ENCODE measurements at regions not wholly inside any gene's neighbourhood (a gene's known extent, or its start where the extent isn't known, plus 50 kb on each side); places are given as distances from the start of the nearest gene placed in this dataset.

DNA sequence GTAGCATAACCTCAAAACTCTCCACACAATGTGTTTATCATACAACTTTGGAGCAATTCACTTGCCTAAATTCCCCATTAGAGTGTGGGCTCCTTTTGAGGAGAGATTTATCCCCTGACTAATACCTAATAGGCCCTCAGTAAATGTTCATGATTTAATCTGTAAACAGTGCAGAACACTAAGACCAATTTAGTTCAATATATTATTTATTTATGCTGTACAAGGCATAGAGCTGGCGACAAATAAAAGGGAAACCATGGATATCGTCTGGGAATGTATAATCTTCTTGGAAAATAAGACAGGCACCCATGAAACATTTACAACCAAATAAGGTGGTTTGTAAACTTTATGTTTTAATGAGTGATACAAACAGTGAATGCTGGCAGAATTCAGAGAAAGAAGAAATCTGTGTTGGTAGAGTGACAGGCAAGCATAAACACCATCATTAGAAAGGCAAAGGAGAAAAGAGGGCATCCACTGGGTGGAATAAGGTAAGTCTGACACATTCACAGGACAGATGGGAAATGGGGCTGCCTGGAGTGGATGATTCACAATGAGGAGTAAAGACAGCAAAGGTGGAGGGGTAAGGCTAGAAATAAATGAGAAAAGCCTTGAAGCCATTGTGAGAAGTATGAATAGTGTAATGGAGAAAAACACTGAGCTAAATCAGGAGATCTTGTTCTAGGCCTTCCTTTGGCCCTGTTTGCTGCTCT, 106.1 kb upstream of the MIR17HG start:
- TF ChIP-seq SPI1 (IDR thresholded peaks at IDR 0.05; ENCODE audit: borderline replicate concordance, low read depth): no peak
- TF ChIP-seq, protein P1, sequence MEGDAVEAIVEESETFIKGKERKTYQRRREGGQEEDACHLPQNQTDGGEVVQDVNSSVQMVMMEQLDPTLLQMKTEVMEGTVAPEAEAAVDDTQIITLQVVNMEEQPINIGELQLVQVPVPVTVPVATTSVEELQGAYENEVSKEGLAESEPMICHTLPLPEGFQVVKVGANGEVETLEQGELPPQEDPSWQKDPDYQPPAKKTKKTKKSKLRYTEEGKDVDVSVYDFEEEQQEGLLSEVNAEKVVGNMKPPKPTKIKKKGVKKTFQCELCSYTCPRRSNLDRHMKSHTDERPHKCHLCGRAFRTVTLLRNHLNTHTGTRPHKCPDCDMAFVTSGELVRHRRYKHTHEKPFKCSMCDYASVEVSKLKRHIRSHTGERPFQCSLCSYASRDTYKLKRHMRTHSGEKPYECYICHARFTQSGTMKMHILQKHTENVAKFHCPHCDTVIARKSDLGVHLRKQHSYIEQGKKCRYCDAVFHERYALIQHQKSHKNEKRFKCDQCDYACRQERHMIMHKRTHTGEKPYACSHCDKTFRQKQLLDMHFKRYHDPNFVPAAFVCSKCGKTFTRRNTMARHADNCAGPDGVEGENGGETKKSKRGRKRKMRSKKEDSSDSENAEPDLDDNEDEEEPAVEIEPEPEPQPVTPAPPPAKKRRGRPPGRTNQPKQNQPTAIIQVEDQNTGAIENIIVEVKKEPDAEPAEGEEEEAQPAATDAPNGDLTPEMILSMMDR (IDR thresholded peaks at IDR 0.05; ENCODE audit: insufficient read depth, low read length): no peak
